Neural progenitor cell (in vitro differentiated cells): ENCODE measurements at regions not wholly inside any gene's neighbourhood (a gene's known extent, or its start where the extent isn't known, plus 50 kb on each side); places are given as distances from the start of the nearest gene placed in this dataset.

Experiments
- DNase-seq: peaks from one replicate; pipeline ENCODE4 v3.0.0-alpha.2; 2016; ENCODE audit warnings: low spot score
- H2AFZ ChIP-seq: fragments of 200-600 bp; sonication (generic); replicated peaks from 2 replicates; pipeline ENCODE4 v1.6.1; 2016; ENCODE audit warnings: antibody characterized with exemption
- H3F3A ChIP-seq: fragments of 200-600 bp; sonication (generic); 2 replicates; pipeline ENCODE4 v1.6.1; 2016; ENCODE audit warnings: antibody characterized with exemption, low read depth
- H3K27ac ChIP-seq: fragments of 200-600 bp; sonication (generic); 2 replicates; pipeline ENCODE4 v1.5.1; 2016; ENCODE audit warnings: mild to moderate bottlenecking
- H3K27me3 ChIP-seq: fragments of 200-600 bp; sonication (generic); 2 replicates; pipeline ENCODE4 v1.6.1; 2016; ENCODE audit warnings: mild to moderate bottlenecking, moderate library complexity
- H3K36me3 ChIP-seq: fragments of 200-600 bp; sonication (generic); 2 replicates; pipeline ENCODE4 v1.5.1; 2016
- H3K4me1 ChIP-seq: fragments of 200-600 bp; sonication (generic); 2 replicates; pipeline ENCODE4 v1.6.1; 2016; ENCODE audit warnings: mixed run types
- H3K4me2 ChIP-seq: fragments of 200-600 bp; sonication (generic); 2 replicates; pipeline ENCODE4 v1.6.1; 2016
- H3K4me3 ChIP-seq: fragments of 200-600 bp; sonication (generic); 2 replicates; pipeline ENCODE4 v1.5.1; 2016
- H3K79me2 ChIP-seq: fragments of 200-600 bp; sonication (generic); 2 replicates; pipeline ENCODE4 v1.6.1; 2016; ENCODE audit warnings: low read depth
- H3K9ac ChIP-seq: fragments of 200-600 bp; sonication (generic); 2 replicates; pipeline ENCODE4 v1.6.1; 2016
- H3K9me3 ChIP-seq: fragments of 200-600 bp; sonication (generic); 2 replicates; pipeline ENCODE4 v1.5.1; 2016; ENCODE audit warnings: low read depth
- H4K20me1 ChIP-seq: fragments of 200-600 bp; sonication (generic); 2 replicates; pipeline ENCODE4 v1.6.1; 2016; ENCODE audit warnings: low read depth
- H3K27ac Mint-ChIP-seq: 3 replicates; pipeline ENCODE4 v1.8.0; 2021; ENCODE audit warnings: mixed read lengths
- H3K27me3 Mint-ChIP-seq: 2 replicates; pipeline ENCODE4 v1.8.0; 2022; ENCODE audit warnings: low read depth, mild to moderate bottlenecking, inconsistent platforms, moderate library complexity, mixed read lengths; ENCODE audit not compliant: insufficient read depth
- H3K36me3 Mint-ChIP-seq: 3 replicates; pipeline ENCODE4 v1.8.0; 2021; ENCODE audit warnings: mixed read lengths
- H3K4me1 Mint-ChIP-seq: 3 replicates; pipeline ENCODE4 v1.8.0; 2021; ENCODE audit warnings: mixed read lengths
- H3K4me3 Mint-ChIP-seq: 3 replicates; pipeline ENCODE4 v1.8.0; 2021; ENCODE audit warnings: mild to moderate bottlenecking, moderate library complexity, mixed read lengths
- H3K9me3 Mint-ChIP-seq: 3 replicates; pipeline ENCODE4 v1.8.0; 2020; ENCODE audit warnings: mixed read lengths
- EZH2 ChIP-seq: fragments of 200-600 bp; sonication (generic); IDR thresholded peaks from 2 replicates; pipeline ENCODE4 v1.6.1; 2017; ENCODE audit warnings: antibody characterized with exemption, mild to moderate bottlenecking, moderate library complexity
- EZH2phosphoT487 ChIP-seq: fragments of 200-600 bp; sonication (generic); IDR thresholded peaks from 2 replicates; pipeline ENCODE4 v1.6.1; 2017; ENCODE audit warnings: antibody characterized with exemption
- TF ChIP-seq, protein P1 (sequence below): fragments of 200-600 bp; sonication (generic); IDR thresholded peaks from 2 replicates; pipeline ENCODE4 v1.5.1; 2017; ENCODE audit warnings: antibody characterized with exemption, mild to moderate bottlenecking

DNA sequence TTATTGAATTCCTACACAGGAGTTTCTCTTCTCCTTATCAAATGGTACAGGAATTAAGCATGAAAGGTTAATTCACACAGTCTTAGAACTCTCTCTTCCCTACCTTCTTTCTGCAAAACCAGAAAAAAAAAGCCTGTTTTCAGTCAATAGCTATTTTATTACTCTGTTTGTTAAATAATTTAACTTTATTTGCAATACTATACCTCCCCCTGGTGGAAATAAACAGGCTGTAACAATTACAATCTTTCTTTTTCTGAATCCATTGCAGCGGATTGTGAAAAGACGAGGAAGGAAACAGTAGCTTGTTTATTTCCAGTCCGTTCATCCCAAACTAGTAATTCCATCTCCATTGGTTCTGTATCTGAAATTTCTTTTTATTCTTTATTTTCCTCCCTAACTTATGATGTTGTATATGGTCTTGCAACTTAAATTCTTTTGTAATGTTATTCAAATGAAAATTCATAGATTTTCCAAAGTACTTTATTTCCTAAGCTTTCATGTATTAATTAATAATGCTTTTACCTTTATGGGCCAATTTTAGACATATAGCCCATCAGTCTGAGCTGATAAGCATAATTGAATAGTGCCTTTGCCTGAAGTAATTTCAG lies 165.2 kb downstream of the SH3BP4 start:
- H3K9me3 Mint-ChIP-seq: peaks cover 2% of the 10 kb centered on the region
- H3K36me3 Mint-ChIP-seq: no peaks in the 10 kb centered on the region
- H3K27ac Mint-ChIP-seq: no peak overlapping the region
- DNase-seq: peak; percentile 64
- no peaks in the 10 kb centered on the region for H3K36me3 ChIP-seq
- TF ChIP-seq, protein P1, sequence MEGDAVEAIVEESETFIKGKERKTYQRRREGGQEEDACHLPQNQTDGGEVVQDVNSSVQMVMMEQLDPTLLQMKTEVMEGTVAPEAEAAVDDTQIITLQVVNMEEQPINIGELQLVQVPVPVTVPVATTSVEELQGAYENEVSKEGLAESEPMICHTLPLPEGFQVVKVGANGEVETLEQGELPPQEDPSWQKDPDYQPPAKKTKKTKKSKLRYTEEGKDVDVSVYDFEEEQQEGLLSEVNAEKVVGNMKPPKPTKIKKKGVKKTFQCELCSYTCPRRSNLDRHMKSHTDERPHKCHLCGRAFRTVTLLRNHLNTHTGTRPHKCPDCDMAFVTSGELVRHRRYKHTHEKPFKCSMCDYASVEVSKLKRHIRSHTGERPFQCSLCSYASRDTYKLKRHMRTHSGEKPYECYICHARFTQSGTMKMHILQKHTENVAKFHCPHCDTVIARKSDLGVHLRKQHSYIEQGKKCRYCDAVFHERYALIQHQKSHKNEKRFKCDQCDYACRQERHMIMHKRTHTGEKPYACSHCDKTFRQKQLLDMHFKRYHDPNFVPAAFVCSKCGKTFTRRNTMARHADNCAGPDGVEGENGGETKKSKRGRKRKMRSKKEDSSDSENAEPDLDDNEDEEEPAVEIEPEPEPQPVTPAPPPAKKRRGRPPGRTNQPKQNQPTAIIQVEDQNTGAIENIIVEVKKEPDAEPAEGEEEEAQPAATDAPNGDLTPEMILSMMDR: peak; percentile 84
- TF ChIP-seq EZH2phosphoT487: no peak
- no peak for TF ChIP-seq EZH2
- peak overlapping the region; percentile 7 for H3K4me2 ChIP-seq
- no peaks in the 10 kb centered on the region for H3K9me3 ChIP-seq
- H3K4me3 Mint-ChIP-seq: no peak overlapping the region
- peaks cover 7% of the 10 kb centered on the region for H3K4me1 ChIP-seq
- H3K27me3 Mint-ChIP-seq: peaks cover 4% of the 10 kb centered on the region
- H2AFZ ChIP-seq: no peak overlapping the region
- H4K20me1 ChIP-seq: no peaks in the 10 kb centered on the region
- H3K27me3 ChIP-seq: peaks cover 30% of the 10 kb centered on the region
- no peak overlapping the region for H3K27ac ChIP-seq
- no peak overlapping the region for H3K4me3 ChIP-seq
- H3F3A ChIP-seq: peaks cover 11% of the 10 kb centered on the region
- no peak overlapping the region for H3K9ac ChIP-seq
- H3K79me2 ChIP-seq: no peaks in the 10 kb centered on the region
- peaks cover 18% of the 10 kb centered on the region for H3K4me1 Mint-ChIP-seq

DNA sequence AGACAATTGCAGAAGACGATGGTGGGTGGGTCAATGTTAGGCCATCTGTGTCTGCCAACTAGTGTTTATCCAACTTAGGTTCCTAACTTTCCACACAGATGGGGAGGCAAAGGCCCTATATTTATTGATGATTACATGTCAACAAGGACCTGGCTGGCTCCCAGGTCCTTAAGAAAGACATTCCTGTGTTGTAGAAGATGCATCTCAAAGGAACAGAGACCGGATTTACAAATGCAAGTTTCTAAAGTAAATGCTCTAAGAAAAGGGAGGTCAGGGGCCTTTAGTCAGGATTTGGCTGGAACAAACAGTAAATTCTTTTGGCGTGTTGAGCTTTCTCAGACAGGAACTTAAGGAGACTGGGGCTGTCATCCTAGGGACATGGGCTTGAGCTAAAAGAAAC lies 175.0 kb downstream of the SH3BP4 start:
- no peak overlapping the region for H3K27ac ChIP-seq
- Mint-ChIP-seq H3K27me3 (no peaks in the 10 kb centered on the region), H3K4me1 (peaks cover 4% of the 10 kb centered on the region), H3K27ac (peak overlapping the region; percentile 38), H3K36me3 (no peaks in the 10 kb centered on the region), H3K9me3 (peaks cover 3% of the 10 kb centered on the region), H3K4me3 (no peak overlapping the region)
- no peak overlapping the region for H3K9ac ChIP-seq
- TF ChIP-seq EZH2phosphoT487 (no peak), EZH2 (no peak)
- TF ChIP-seq, protein P1: no peak
- no peak overlapping the region for H3K4me2 ChIP-seq
- peaks cover 12% of the 10 kb centered on the region for H3F3A ChIP-seq
- no peak for DNase-seq
- no peaks in the 10 kb centered on the region for H3K36me3 ChIP-seq
- no peak overlapping the region for H3K4me3 ChIP-seq
- no peaks in the 10 kb centered on the region for H3K9me3 ChIP-seq
- no peak overlapping the region for H2AFZ ChIP-seq
- no peaks in the 10 kb centered on the region for H3K79me2 ChIP-seq
- H4K20me1 ChIP-seq: no peaks in the 10 kb centered on the region
- peaks cover 16% of the 10 kb centered on the region for H3K4me1 ChIP-seq
- peaks cover 78% of the 10 kb centered on the region for H3K27me3 ChIP-seq

DNA sequence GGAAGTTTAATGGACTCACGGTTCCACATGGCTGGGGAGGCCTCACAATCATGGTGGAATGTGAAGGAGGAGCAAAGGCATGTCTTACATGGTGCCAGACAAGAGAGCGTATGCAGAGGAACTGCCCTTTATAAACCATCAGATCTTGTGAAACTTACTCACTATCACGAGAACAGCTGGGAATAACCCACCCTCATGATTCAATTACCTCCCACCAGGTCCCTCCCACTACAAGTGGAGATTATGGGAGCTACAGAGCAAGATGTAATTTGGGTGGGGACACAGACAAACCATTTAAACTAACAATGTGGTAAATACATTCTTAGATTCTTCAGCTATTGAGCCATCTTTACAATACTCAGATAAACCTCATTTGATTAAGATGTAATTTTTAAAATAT lies 176.1 kb downstream of the SH3BP4 start:
- Histone ChIP-seq H3K9ac (no peak overlapping the region), H3K4me3 (no peak overlapping the region), H3F3A (peaks cover 12% of the 10 kb centered on the region), H3K4me1 (peaks cover 16% of the 10 kb centered on the region), H3K79me2 (no peaks in the 10 kb centered on the region), H3K27ac (no peak overlapping the region), H3K27me3 (peaks cover 67% of the 10 kb centered on the region), H3K36me3 (no peaks in the 10 kb centered on the region), H2AFZ (no peak overlapping the region), H3K9me3 (no peaks in the 10 kb centered on the region), H4K20me1 (no peaks in the 10 kb centered on the region), H3K4me2 (no peak overlapping the region)
- no peaks in the 10 kb centered on the region for H3K27me3 Mint-ChIP-seq
- peaks cover 3% of the 10 kb centered on the region for H3K9me3 Mint-ChIP-seq
- TF ChIP-seq, protein P1: no peak
- TF ChIP-seq EZH2phosphoT487 (no peak), EZH2 (no peak)
- H3K4me1 Mint-ChIP-seq: peaks cover 7% of the 10 kb centered on the region
- no peak for DNase-seq
- no peak overlapping the region for H3K4me3 Mint-ChIP-seq
- no peaks in the 10 kb centered on the region for H3K36me3 Mint-ChIP-seq
- H3K27ac Mint-ChIP-seq: no peak overlapping the region
